Colon (tissue), 2 donors: ENCODE measurements at regions not wholly inside any gene's neighbourhood (a gene's known extent, or its start where the extent isn't known, plus 50 kb on each side); places are given as distances from the start of the nearest gene placed in this dataset.
"Not testable (repeated sequence)": the region's sequence is repeated elsewhere in the genome, so short reads cannot be mapped to it uniquely, and the experiment has no call there.

Experiments used
- FAIRE-seq: peaks from 2 replicates; lab custom pipeline; 2012; peaks lifted over from hg19 to GRCh38; lab: Jason Lieb, UNC
- donor health status: control.
- donor health status: control.

DNA sequence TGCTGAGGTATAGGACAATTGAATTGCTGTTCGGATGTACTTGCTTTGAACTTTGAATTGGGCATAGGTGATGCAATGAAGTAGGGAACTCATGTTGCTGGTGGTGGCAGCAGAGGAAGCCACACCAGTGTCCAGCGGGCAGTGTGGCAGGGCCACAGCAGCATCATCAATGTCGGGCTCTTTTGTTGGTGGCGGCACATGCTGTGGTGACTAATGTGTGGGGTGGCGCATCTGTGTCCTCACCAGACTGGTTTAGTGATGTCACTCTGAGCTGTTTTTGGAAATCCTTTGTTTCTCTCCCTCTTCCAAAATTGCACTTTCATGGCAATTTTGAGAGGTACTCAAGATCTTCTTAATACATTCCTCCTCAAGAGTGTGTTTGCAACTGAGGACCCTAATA, 187.6 kb downstream of the ETNK1 start:
- FAIRE-seq, result no peak

DNA sequence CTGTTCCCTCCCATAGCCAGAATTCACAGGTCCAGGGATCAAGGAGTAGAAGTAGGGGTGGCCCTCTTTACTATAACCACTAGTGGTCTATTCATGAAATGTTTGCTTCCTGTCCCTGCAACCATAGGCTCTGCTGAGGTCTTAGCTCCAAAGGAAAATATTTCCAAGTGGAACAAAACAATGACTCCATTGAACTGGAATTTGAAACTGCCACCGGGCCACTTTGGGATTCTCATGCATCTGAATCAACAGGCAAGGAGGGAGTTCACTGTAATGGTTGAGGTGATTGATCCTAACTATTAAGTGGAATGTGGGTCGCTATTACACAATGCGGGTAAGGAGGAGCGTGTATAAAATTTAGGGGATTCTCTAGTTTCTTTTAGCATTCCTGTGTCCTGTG, 197.0 kb downstream of the ETNK1 start:
- no peak for FAIRE-seq

DNA sequence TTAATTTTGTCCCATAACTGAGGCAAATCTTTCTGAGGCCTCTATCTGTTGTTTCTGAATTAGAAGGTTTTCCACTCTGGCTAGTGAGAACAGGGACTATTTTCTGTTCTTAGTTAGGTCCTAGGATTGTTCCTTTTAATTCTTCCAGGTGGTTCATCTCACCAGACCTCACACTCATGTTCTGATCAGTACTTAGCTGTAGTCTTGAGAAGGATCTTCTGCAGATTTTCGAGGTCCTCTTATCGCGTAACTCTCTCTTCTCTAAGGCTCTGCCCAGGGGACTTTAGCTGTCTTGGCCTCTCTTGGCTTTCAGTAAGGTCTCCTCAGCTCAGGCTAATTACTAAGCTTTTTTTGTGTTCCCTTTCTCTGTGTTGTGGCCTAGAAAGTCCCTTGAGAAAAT, 201.1 kb downstream of the ETNK1 start:
- no peak for FAIRE-seq

DNA sequence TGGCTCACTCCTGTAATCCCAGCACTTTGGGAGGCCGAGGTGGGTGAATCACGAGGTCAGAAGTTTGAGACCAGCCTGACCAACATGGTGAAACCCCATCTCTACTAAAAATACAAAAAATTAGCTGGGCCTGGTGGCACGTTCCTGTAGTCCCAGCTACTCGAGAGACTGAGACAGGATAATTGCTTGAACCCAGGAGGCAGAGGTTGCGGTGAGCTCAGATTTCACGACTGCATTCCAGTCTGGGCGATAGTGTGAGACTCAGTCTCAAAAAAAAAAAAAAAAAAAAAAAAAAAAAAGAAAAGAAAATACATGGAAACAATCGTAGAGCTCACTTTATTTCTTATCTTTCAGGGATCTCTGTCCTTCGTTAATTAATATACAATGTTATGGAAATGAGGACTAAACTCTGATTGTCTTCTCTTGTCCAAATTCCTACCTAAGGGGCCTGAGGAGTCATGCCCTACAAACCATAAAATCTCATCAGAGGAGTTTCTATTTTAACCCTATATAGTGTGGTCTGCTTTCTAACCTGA, 201.5 kb downstream of the ETNK1 start:
- FAIRE-seq, result not testable (repeated sequence)

DNA sequence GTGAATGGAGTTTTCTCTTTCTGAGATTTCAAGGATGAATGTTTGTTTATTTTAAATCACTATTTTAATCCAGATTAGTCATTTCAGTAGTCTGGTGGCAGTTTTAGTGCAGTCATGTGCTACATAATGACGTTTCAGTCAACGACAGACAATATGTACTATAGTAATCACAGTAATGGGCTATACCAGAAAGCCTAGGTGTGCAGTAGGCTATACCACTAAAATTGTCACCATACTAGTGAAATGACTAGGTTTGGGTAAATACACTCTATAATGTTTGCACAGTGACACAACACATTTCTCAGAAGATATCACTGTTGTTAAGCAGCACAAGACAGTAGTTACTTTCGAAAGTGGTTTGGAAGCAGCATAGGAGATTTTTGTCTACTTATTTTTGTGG, 203.1 kb downstream of the ETNK1 start:
- FAIRE-seq, result no peak

DNA sequence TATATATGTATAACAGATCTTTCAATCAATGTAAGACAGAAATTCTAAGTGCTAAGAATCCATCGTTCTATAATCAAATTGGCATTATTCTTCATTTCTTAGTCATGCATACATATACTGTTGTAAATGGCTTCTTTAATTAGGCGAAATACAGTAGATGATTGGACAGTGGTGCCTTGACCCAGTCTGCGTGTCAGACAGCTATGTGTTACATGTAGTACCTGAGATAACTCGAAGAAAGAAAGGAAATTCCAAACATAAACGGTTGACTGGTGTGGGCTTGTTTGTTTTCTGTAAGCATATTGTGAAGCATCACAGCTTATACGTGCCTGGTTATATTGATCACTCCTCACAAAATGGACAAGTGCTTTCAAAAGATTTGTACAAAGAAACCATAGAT, 210.5 kb downstream of the ETNK1 start:
- no peak for FAIRE-seq

DNA sequence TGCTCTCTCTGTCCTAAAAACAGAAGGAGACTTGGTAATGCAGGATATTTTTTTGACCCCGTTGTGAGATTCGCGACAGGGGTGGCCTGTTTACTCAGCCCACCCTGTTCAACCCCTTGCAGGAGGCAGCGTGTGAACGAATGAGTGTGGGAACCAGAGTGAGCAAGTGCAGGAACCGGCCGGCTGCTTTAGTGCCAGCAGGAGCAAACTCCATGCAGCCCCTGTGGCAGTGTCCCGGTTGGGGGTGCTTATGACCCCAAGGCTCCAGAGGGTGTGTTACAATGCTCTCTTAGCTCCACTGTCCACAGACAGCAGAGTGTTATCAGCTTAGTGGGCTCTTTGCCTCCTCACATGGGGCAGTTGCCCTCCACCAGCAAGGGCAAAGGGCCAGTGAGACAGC, 225.2 kb downstream of the ETNK1 start:
- FAIRE-seq, result no peak

DNA sequence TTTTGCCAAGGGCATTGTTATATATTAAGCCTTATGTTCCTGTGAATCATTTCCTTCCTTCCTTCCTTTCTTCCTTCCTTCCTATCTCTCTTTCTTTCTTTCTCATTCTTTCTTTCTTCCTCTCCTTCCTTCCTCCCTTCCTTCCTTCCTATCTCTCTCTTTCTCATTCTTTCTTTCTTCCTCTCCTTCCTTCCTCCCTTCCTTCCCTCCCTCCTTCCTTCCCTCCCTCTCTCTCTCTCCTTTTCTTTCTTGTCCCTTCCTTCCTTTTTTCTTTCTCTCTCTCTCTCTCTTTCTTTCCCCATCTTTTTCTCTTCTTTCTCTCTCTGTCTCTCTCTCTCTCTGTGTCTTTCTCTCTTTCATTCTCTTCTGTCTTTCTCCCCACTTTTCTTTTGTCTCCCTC, 226.6 kb downstream of the ETNK1 start:
- FAIRE-seq, result no peak

DNA sequence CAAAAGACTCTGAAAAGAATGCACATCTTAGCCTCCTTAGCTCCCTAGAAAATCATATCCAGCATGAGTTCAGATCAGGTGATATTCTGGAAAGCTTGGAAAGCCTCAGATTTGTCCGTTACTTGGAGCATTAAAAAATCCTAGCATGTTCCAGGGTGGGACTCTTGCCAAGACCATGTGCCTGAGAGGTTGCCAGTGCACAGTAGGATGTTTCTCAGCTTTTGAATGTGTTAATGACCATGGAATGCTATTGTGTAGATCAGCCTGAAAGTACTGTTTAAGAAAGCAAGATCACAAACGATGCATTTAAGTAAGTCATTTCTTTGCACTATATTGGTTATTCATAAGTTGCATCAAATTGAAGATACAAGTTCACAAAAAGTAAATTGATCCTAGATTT, 230.5 kb downstream of the ETNK1 start:
- FAIRE-seq, result no peak

DNA sequence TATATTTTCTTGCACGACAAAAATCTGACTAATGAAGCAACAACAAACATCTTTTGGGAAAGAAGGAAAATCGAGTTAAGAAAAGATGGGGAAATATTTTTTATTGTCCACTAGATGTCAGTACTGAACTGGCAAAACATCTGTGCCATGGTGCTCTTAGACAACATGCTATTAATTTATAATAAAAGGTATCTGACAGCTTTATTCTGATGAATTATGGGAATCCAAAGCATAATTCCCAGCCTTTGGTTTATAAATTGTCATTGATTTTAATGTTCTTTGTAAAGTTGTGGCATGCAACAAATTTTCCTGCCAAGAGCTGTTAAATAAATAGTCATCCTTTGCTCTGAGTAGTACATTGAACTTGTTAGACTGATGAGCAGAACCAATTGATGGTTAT, 231.2 kb downstream of the ETNK1 start:
- FAIRE-seq, result no peak

DNA sequence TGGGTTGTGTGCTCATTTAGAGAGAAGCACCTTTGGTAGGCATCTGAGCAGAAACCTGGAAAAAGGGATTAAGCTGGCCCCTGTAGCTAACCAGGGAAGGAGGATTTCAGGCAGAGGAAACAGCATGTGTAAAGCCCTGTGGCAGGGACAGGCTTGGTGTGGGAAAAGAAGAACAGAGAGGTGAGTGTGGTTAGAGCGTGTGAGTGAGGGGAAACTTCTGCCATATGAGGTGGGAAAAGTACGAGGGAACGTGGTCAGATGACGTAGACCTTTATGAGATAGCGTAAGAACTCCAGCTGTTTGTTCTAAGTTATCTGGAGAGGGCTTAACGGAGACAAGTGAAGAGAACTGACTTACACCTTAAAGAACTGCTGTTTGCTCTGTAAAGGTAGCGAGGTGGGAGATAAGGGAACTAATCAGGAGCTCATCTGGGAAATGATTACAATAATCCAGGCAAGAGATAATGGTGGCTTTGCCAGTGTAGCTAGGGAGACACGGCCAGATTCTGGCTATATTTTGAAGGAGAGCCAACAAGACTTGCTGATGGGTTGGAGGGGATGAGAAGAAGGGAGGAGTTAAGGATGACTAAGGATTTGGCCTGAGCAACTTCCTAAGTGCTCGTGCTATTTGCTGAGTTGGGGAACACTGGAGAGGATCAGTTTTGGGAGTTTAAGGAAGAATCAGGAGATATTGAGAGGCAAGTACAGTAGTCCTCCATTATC, 234.0 kb downstream of the ETNK1 start:
- no peak for FAIRE-seq

DNA sequence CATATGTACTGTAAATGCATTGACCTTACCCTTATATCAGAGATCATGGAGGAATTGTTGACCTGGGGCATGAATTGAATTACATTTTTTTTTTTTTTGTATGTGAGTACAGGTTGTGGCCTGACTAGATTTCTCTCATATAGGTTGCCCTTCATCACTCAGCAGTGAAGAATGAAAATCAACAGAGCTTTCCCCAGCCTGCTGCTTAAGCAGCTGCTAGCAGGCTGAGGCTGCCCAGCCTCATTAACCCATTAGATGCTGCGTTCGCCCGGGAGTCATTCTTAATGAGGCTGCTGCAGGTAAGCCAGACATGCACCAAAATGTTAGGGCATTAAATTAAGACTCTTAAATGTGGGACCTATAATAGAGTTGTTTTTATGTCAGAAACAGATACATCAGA, 236.0 kb downstream of the ETNK1 start:
- no peak for FAIRE-seq

DNA sequence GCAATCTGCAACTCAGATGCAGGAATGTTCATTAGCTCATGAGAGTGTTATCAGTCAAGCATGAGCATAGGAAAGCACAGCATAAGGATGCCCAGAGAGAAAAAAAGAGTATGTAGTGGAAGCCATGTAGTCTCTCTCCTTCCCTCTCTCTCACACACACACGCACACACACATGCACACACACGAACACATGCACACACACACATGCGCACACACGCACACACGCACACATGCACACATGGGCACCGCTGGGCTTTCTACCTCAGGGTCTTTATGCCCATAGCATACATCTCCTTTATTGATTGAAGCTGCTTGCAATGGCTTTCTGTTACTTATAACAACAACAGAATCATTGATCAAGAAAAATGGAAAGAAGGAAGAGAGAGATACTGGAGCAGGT, 240.9 kb downstream of the ETNK1 start:
- FAIRE-seq, result no peak

DNA sequence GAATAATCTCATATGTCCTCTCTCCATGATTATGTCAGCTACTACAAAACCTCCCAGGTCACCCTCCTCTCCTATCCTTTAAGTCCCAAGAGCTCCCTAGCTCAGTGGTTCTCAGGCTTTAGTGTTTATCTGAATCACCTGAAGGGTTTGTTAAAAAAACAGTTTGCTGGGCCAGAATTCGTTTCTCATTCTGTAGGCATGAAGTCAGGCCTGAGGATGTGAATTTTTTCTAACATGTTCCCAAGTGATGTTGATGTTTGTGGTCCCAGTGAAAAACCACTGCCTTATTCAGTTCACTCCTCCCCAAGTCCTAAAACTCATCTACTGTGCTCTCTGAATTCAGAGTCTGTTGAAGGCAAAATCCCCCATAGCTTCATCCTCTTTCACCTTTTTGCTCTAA, 241.4 kb downstream of the ETNK1 start:
- FAIRE-seq, result no peak

DNA sequence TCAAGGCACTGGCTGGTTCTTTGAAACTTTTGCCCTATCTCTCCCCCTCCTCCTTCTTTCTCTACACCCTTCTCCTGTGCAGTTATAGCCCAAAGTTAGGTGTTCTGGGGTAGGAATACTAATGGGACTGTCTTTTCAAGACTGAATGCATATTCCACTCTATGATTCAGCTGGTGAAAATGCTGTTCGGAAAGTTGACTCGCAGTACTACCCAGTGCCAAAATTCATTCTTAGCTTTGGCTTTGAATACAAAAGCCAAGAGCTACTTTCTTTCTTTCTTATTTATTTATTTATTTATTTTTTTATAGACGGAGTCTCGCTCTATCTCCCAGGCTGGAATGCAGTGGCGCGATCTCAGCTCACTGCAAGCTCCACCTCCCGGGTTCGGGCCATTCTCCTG, 249.2 kb downstream of the ETNK1 start:
- FAIRE-seq, result no peak

DNA sequence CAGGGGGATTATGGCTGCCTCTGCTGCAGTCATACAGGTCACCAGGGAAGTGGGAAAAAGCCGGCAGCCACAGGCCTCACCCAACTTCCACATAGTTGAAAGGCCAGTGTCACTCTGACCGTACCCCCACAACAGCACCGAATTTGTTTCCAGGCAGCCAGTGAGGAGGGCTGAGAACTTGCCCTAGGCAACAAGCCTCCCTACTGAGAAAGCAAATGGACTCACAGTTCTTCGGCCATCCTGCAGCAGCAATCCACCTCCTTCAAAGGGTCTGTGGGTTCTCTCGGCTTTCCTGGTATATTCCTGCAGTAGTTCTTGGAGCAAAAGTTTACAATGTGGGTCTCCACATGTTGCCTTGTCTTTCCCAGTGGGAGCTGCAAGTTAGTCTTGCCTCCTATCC, 251.3 kb downstream of the ETNK1 start:
- no peak for FAIRE-seq

DNA sequence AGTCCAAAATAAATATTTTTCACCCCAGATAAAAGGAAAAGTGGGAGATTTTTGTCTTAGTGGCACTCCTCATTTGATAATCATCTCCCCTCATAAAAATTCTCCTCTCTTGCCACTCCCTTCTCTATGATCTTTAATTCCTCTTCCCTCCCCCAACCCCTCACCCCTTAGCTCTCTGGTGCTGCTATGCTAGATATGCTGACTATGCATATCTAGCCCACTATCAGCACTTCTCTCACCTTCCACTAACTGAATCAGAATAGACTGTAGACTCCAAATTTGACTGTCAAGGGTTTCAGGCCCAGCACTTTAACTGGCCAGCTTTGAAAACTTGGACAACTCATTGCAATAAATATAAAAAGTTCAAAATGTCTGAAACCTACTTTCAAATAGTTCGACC, 254.2 kb downstream of the ETNK1 start:
- no peak for FAIRE-seq

DNA sequence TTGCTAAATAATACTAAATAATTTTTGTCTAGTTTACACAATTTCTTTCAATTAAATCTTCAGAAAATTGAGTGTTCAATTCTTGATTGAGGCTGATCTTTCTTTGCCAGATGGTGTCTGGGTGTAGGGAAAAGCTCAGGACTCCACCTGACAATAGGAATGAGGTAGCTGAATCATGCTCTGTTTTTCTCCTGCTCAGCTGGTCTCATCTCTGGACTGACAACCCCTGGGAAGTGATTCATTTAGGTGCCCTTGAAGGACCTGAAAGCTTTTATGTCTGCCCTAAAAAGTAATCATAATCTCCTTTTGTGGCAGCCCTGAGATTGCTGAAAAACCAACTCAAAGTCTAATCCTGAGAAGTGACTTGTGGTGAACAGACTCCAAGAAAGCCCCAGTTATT, 255.4 kb downstream of the ETNK1 start:
- no peak for FAIRE-seq

DNA sequence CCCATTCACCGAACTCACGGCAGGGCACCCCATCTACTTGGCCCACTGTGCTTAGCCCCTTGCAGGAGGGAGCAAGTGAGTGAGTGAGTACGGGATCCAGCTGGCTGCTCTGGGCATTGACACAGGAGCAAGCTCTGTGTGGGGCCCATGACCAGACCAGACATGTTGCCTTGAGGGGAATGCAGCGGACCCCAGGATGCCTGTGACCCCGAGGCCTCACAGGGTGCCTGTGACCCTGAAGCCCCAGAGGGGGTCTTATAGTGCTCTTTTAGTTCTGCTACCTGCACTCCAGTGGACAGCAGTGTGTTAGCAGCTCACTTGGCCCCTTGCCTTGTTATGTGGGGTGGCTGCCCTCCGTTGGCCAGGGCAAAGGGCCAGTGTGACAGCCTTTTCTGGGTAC, 255.8 kb downstream of the ETNK1 start:
- FAIRE-seq, result no peak

DNA sequence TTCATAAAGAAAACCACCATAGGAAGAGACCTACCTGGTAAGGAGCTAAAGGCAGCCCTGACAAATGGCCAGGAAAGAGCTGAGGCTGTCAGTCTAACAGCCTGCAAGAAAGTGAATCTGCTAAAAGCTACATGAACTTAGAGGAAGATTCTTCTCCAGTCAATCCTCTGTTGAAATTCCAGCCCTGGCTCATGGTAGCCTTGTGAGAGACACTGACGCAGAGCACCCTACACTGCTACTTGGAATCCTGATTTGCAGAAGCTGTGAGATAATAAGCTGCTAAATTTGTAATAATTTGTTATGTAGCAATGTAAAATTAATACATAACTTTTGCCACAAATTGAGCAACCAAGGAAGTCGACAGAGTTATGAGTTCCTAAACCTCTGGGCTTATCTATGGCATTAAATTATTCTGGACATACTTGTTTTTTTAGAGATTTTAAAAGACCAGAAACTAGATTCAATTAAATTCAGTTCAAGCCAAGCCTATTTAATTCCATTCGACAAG, 257.0 kb downstream of the ETNK1 start:
- FAIRE-seq, result no peak

DNA sequence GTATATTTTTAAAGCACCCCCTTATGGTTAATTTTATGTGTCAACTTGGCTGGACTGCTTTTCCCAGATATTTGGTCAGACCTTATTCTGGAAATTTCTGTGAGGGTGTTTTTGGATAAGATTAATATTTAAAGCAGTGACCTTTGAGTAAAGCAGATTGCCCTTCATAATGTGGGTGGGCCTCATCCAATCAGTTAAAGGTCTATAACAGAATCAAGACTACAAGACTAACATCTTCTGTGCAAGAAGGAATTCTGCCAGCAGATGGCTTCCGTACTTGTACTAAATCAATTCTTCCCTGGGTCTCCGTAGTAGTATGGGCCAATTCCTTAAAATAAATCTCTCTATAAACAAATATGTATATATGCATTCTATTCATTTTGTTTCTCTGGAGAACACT, 257.6 kb downstream of the ETNK1 start:
- no peak for FAIRE-seq

DNA sequence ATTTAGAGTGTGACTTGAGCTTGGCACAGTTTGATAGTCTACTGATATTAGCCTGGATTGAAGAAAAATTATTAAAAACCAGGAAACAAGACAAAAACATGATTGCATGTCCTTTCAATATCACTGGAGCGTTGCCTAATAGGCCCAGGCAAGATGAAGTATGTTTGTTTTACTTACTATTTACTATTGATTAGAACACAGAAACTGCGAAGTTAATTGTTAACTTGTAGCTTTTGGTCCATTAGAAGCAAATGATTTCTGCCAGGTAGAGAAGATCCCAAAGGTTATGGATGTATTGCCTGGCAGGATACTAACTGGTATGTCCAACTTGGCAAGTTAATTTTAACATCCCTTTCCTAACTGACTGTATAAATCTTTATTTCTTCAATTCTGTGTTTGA, 268.9 kb downstream of the ETNK1 start:
- no peak for FAIRE-seq

DNA sequence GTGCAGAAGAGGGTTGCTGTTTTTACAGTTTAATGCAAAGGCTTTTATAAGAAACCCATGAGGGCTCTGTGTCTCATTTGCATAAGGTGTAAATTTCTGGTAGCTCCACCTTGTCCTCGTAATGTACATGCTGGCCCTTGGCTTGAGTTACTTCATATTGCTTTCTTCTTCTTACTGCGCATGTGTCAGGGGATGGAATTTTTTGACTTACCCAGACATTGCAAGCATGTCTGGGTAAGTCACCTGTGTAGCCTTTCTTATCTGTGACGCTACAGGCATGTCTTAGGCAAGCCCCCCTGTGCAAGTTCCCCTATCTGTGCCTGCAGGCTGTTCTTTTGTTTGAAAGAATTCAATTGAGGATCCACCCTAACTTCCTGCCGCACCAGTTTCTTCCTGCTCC, 274.2 kb downstream of the ETNK1 start:
- no peak for FAIRE-seq

DNA sequence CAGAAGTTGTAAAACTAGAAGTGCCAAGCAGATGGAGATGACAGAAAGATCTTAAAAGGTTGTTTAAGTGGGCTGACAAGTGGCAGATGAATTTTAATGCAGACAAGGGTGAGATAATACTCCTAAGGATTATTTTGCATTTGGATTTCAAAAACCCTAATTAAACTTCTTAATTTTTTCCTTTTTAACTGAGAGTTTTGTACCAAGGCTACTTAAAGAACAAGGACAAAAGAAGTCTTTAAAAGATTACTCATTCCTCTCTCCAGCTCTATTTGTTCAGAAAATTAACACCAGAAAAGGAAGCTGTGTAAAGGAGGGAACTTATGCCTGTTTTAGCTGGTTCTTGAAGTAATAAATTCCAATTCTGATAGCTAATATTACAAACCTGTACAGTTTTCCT, 275.4 kb downstream of the ETNK1 start:
- FAIRE-seq, result no peak
